Uterus (tissue), 2 donors: ENCODE measurements at regions not wholly inside any gene's neighbourhood (a gene's known extent, or its start where the extent isn't known, plus 50 kb on each side); places are given as distances from the start of the nearest gene placed in this dataset.

Experiments
- CTCF ChIP-seq, 4 experiments: fragments of 200-600 bp in 2 of 4; fragments of 450-650 bp in 2 of 4; sonication (generic) in 2 of 4; IDR thresholded peaks; one replicate each; pipeline ENCODE4 v1.5.1; 2016 to 2019; ENCODE audit warnings: antibody characterized with exemption in 4 of 4, mild to moderate bottlenecking in 2 of 4, moderate library complexity in 1 of 4
- POLR2A ChIP-seq, 2 donors: fragments of 450-650 bp; IDR thresholded peaks; one replicate each; pipeline ENCODE4 v1.6.1; 2016; ENCODE audit warnings: antibody characterized with exemption in 2 of 2, mild to moderate bottlenecking in 1 of 2, moderate library complexity in 1 of 2

DNA sequence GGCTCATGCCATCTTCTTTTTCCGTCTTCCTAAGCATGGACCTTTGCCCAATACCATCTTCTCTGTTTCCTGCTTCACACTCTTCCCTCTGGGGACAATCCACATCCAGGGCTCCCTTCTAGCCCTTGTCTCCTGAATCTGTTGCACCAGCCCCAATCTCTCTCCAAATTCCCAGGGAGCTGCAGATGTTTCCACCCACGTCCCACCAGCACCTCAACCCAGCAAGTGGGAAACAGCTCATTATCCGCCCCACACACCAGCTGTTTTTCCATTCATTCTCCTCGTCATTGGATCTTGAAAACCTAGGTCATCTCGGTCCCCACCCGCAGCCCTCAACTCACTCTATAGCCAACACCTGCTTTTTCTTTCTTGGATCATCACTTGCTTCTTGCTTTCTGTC, 185.0 kb upstream of the CDYL start:
- TF ChIP-seq CTCF (IDR thresholded peaks at IDR 0.05), result no peak
- TF ChIP-seq POLR2A (IDR thresholded peaks at IDR 0.05), result no peak
